ENCODE measurements at regions not wholly inside any gene's neighbourhood (a gene's known extent, or its start where the extent isn't known, plus 50 kb on each side); places are given as distances from the start of the nearest gene placed in this dataset.

GRCh38 chr4:13047591-13047990 is 436.5 kb downstream of the RAB28 start:
- peaks cover 5% of the 10 kb centered on the region for H3K9me3 Mint-ChIP-seq (ENCODE audit: low read depth)
- H3K4me3 Mint-ChIP-seq (ENCODE audit: unreplicated experiment), result no peak overlapping the region
- no peak for TF ChIP-seq CTCF (IDR thresholded peaks at IDR 0.05)
- no peak for DNase-seq (ENCODE audit: low spot score)
- H3K4me1 Mint-ChIP-seq (ENCODE audit: low read depth), result no peaks in the 10 kb centered on the region
- H3K27ac Mint-ChIP-seq (ENCODE audit: unreplicated experiment), result no peak overlapping the region
- no peaks in the 10 kb centered on the region for H3K27me3 Mint-ChIP-seq (ENCODE audit: low read depth)
- H3K36me3 Mint-ChIP-seq (ENCODE audit: low read depth), result peaks cover 1% of the 10 kb centered on the region

DNA sequence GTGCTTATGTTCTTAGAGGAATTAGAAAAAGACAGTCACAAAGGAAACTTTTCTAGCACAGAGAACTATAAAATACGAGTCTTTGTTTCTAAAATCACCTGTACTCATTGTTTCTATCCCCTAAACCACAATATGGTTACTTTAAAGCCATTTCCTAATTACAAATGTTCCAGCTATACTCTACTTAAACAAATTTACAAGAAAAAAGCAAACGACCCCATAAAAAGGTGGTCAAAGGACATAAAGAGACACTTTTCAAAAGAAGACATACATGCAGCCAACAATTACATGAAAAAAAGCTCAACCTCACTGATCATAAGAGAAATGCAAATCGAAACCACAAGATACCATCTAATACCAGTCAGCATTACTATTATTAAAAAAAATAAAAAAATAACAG is 447.3 kb downstream of the RAB28 start:
- Mint-ChIP-seq H3K27me3 (ENCODE audit: low read depth) (peaks cover 3% of the 10 kb centered on the region), H3K9me3 (ENCODE audit: low read depth) (peaks cover 7% of the 10 kb centered on the region), H3K27ac (ENCODE audit: unreplicated experiment) (no peak overlapping the region), H3K36me3 (ENCODE audit: low read depth) (no peaks in the 10 kb centered on the region), H3K4me3 (ENCODE audit: unreplicated experiment) (no peak overlapping the region), H3K4me1 (ENCODE audit: low read depth) (no peaks in the 10 kb centered on the region)
- TF ChIP-seq CTCF (IDR thresholded peaks at IDR 0.05), result no peak
- no peak for DNase-seq (ENCODE audit: low spot score)

DNA sequence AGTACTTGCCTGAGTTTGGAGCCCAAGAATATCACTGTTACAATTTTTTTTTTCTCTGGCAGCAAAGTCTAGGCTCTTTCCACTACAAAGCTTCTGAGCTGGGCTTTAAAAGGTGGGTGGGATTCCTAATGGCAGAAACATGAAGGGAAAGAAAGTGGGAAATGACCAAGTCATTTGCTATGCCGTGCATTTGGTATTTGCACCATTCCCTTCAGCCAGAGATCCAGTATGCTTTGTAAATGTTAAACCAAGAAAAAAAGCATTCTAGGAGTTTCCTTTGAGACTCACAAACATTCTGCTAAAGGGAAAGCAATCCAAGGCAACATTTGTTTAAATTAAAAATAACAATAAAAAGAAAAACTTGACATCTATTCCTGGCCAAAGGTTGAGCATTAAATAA is 451.2 kb downstream of the RAB28 start:
- DNase-seq (ENCODE audit: low spot score), result no peak
- peaks cover 3% of the 10 kb centered on the region for H3K27me3 Mint-ChIP-seq (ENCODE audit: low read depth)
- H3K4me3 Mint-ChIP-seq (ENCODE audit: unreplicated experiment), result no peak overlapping the region
- H3K9me3 Mint-ChIP-seq (ENCODE audit: low read depth), result peaks cover 4% of the 10 kb centered on the region
- H3K36me3 Mint-ChIP-seq (ENCODE audit: low read depth), result no peaks in the 10 kb centered on the region
- no peaks in the 10 kb centered on the region for H3K4me1 Mint-ChIP-seq (ENCODE audit: low read depth)
- no peak overlapping the region for H3K27ac Mint-ChIP-seq (ENCODE audit: unreplicated experiment)
- TF ChIP-seq CTCF (IDR thresholded peaks at IDR 0.05), result no peak

DNA sequence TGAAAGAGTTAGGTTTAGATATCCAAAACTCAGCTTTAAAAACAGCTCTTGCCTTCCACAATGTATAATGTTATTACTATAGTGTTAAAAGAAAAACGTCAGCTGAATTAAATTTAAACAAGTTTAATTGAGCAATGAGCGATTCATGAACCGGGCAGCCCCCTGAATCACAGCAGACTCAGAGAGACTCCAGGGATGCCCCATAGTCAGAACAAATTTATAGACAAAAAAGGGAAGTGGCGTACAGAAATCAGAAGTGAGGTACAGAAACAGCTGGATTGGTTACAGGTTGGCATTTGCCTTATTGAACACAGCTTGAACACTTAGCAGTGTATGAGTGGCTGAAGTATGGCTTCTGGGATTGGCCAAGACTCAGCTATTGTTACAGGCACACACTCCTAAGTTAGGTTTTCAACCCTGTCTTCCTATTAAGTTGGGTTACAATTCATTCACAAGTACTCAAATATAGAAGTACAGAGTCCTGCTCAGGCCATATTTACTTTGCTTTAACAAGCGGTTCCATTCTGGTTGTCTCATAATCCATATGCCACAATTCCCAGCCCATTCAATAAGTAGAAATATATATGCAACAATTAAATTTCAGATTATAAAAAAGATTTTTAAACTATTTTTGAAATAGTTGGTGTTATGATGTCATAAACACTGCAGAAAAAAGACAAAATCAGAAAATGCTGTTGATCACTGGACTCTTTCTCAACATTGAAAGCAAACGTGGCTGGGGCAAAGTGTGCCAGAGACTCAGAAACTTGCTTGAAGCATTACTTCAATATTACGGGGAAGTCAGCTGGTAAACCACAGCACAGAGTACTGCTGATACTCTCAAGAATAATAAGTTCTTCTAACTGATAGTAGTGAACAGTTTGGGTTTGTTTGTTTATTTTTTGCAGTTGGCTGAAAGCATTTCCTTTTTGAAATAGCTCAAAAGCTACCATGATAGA is 459.7 kb downstream of the RAB28 start:
- H3K27ac Mint-ChIP-seq (ENCODE audit: unreplicated experiment), result no peak overlapping the region
- H3K27me3 Mint-ChIP-seq (ENCODE audit: low read depth), result no peaks in the 10 kb centered on the region
- H3K36me3 Mint-ChIP-seq (ENCODE audit: low read depth), result no peaks in the 10 kb centered on the region
- no peak for TF ChIP-seq CTCF (IDR thresholded peaks at IDR 0.05)
- DNase-seq (ENCODE audit: low spot score), result no peak
- H3K9me3 Mint-ChIP-seq (ENCODE audit: low read depth), result peaks cover 9% of the 10 kb centered on the region
- no peak overlapping the region for H3K4me3 Mint-ChIP-seq (ENCODE audit: unreplicated experiment)
- H3K4me1 Mint-ChIP-seq (ENCODE audit: low read depth), result no peaks in the 10 kb centered on the region

- no peak for DNase-seq (ENCODE audit: low spot score)
- no peaks in the 10 kb centered on the region for H3K27me3 Mint-ChIP-seq (ENCODE audit: low read depth)
Observed at GRCh38 chr4:13007802-13008470, 476.2 kb downstream of the RAB28 start.

More at GRCh38 chr4:13007802-13008470, 476.2 kb downstream of the RAB28 start:
- H3K36me3 Mint-ChIP-seq (ENCODE audit: low read depth), result no peaks in the 10 kb centered on the region
- TF ChIP-seq CTCF (IDR thresholded peaks at IDR 0.05), result no peak
- peaks cover 7% of the 10 kb centered on the region for H3K9me3 Mint-ChIP-seq (ENCODE audit: low read depth)
- H3K4me1 Mint-ChIP-seq (ENCODE audit: low read depth), result peaks cover 3% of the 10 kb centered on the region
- no peak overlapping the region for H3K27ac Mint-ChIP-seq (ENCODE audit: unreplicated experiment)
- H3K4me3 Mint-ChIP-seq (ENCODE audit: unreplicated experiment), result no peak overlapping the region

Measured in chondrocyte (in vitro differentiated cells).